HEK293 (cell line): ENCODE measurements at regions not wholly inside any gene's neighbourhood (a gene's known extent, or its start where the extent isn't known, plus 50 kb on each side); places are given as distances from the start of the nearest gene placed in this dataset.

Experiments
- SETDB1 ChIP-seq: IDR thresholded peaks from one replicate; pipeline ENCODE4 v1.6.1; 2017; ENCODE audit warnings: mild to moderate bottlenecking, low read length, moderate library complexity, mixed read lengths; ENCODE audit not compliant: insufficient read length
- ZNF155 ChIP-seq: fragments of 450-650 bp; formaldehyde crosslinking; IDR thresholded peaks from 2 replicates; pipeline ENCODE4 v1.5.1; 2016; ENCODE audit warnings: missing biosample characterization, missing genetic modification characterization
- ZNF16 ChIP-seq: fragments of 450-650 bp; formaldehyde crosslinking; IDR thresholded peaks from 2 replicates; pipeline ENCODE4 v1.5.1; 2016; ENCODE audit warnings: low read depth, missing biosample characterization, missing genetic modification characterization
- ZNF514 ChIP-seq: fragments of 450-650 bp; formaldehyde crosslinking; IDR thresholded peaks from 2 replicates; pipeline ENCODE4 v1.5.1; 2016; ENCODE audit warnings: missing biosample characterization, missing genetic modification characterization
- ZNF629 ChIP-seq: fragments of 450-650 bp; formaldehyde crosslinking; IDR thresholded peaks from 2 replicates; pipeline ENCODE4 v1.5.1; 2017; ENCODE audit warnings: missing biosample characterization, missing genetic modification characterization
- TF ChIP-seq, protein P1 (sequence below): fragments of 450-650 bp; formaldehyde crosslinking; IDR thresholded peaks from 2 replicates; pipeline ENCODE4 v1.5.1; 2017; ENCODE audit warnings: missing biosample characterization, mild to moderate bottlenecking, missing genetic modification characterization, moderate library complexity
- TF ChIP-seq, protein P2 (sequence below): fragments of 450-650 bp; formaldehyde crosslinking; IDR thresholded peaks from 2 replicates; pipeline ENCODE4 v1.5.1; 2016; ENCODE audit warnings: missing biosample characterization, missing genetic modification characterization
- TF ChIP-seq, protein P3 (sequence below): fragments of 450-650 bp; formaldehyde crosslinking; IDR thresholded peaks from 2 replicates; pipeline ENCODE4 v1.5.1; 2016; ENCODE audit warnings: missing biosample characterization, missing genetic modification characterization
- TF ChIP-seq, protein P4 (sequence below): fragments of 450-650 bp; formaldehyde crosslinking; IDR thresholded peaks from 2 replicates; pipeline ENCODE4 v1.5.1; 2016; ENCODE audit warnings: missing biosample characterization, missing genetic modification characterization
- TF ChIP-seq, protein P5 (sequence below): sonication (generic); formaldehyde crosslinking; IDR thresholded peaks from 2 replicates; pipeline ENCODE4 v1.8.1; 2022; ENCODE audit warnings: mild to moderate bottlenecking, moderate library complexity, missing genetic modification reagents
- TF ChIP-seq, protein P6 (sequence below): fragments of 450-650 bp; formaldehyde crosslinking; IDR thresholded peaks from 2 replicates; pipeline ENCODE4 v1.5.1; 2016; ENCODE audit warnings: missing biosample characterization, missing genetic modification characterization
- TF ChIP-seq, protein P7 (sequence below): fragments of 450-650 bp; formaldehyde crosslinking; IDR thresholded peaks from 2 replicates; pipeline ENCODE4 v1.5.1; 2016; ENCODE audit warnings: missing biosample characterization, missing genetic modification characterization

DNA sequence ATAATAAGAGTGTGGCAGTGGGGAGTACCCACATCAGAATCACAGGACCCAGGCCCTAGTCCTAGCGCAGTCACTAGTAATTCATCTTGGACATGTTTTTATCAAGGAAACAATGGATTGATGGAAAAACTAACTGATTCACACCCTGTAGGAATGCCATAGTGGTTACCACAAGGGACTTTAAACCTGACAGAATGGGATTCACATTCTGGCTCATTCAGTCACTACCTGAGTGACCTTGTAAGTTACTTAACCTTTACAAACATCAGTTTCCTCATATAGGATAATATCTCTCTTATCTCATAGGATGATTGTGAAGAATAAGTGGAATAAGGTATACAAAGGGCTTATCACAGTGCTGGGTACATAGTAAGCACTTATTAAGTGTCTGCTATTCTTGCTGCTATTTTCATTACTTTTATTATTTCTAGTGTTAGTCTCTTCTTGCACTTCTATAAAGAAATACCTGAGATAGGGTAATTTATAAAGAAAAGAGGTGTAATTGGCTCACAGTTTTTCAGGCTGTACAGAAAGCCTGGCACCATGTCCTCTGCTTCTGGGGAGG is 247.5 kb upstream of the KLF3 start:
- TF ChIP-seq ZNF155 (tag by site-specific recombination) (no peak), ZNF514 (tag by site-specific recombination) (no peak), ZNF629 (tag by site-specific recombination) (no peak), SETDB1 (no peak), ZNF16 (no peak)
- TF ChIP-seq, protein P1, sequence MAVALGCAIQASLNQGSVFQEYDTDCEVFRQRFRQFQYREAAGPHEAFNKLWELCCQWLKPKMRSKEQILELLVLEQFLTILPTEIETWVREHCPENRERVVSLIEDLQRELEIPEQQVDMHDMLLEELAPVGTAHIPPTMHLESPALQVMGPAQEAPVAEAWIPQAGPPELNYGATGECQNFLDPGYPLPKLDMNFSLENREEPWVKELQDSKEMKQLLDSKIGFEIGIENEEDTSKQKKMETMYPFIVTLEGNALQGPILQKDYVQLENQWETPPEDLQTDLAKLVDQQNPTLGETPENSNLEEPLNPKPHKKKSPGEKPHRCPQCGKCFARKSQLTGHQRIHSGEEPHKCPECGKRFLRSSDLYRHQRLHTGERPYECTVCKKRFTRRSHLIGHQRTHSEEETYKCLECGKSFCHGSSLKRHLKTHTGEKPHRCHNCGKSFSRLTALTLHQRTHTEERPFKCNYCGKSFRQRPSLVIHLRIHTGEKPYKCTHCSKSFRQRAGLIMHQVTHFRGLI, result no peak
- TF ChIP-seq, protein P2, sequence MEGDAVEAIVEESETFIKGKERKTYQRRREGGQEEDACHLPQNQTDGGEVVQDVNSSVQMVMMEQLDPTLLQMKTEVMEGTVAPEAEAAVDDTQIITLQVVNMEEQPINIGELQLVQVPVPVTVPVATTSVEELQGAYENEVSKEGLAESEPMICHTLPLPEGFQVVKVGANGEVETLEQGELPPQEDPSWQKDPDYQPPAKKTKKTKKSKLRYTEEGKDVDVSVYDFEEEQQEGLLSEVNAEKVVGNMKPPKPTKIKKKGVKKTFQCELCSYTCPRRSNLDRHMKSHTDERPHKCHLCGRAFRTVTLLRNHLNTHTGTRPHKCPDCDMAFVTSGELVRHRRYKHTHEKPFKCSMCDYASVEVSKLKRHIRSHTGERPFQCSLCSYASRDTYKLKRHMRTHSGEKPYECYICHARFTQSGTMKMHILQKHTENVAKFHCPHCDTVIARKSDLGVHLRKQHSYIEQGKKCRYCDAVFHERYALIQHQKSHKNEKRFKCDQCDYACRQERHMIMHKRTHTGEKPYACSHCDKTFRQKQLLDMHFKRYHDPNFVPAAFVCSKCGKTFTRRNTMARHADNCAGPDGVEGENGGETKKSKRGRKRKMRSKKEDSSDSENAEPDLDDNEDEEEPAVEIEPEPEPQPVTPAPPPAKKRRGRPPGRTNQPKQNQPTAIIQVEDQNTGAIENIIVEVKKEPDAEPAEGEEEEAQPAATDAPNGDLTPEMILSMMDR (tag by site-specific recombination), result no peak
- TF ChIP-seq, protein P3, sequence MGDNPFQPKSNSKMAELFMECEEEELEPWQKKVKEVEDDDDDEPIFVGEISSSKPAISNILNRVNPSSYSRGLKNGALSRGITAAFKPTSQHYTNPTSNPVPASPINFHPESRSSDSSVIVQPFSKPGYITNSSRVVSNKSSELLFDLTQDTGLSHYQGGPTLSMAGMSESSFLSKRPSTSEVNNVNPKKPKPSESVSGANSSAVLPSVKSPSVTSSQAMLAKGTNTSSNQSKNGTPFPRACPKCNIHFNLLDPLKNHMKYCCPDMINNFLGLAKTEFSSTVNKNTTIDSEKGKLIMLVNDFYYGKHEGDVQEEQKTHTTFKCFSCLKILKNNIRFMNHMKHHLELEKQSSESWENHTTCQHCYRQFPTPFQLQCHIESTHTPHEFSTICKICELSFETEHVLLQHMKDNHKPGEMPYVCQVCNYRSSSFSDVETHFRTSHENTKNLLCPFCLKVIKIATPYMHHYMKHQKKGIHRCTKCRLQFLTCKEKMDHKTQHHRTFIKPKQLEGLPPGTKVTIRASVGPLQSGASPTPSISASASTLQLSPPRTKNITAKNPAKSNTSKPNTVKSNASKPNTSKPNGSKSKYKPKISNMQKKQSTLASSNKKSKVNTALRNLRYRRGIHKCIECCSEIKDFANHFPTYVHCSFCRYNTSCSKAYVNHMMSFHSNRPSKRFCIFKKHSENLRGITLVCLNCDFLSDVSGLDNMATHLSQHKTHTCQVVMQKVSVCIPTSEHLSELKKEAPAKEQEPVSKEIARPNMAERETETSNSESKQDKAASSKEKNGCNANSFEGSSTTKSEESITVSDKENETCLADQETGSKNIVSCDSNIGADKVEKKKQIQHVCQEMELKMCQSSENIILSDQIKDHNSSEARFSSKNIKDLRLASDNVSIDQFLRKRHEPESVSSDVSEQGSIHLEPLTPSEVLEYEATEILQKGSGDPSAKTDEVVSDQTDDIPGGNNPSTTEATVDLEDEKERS (tag by site-specific recombination), result no peak
- TF ChIP-seq, protein P4, sequence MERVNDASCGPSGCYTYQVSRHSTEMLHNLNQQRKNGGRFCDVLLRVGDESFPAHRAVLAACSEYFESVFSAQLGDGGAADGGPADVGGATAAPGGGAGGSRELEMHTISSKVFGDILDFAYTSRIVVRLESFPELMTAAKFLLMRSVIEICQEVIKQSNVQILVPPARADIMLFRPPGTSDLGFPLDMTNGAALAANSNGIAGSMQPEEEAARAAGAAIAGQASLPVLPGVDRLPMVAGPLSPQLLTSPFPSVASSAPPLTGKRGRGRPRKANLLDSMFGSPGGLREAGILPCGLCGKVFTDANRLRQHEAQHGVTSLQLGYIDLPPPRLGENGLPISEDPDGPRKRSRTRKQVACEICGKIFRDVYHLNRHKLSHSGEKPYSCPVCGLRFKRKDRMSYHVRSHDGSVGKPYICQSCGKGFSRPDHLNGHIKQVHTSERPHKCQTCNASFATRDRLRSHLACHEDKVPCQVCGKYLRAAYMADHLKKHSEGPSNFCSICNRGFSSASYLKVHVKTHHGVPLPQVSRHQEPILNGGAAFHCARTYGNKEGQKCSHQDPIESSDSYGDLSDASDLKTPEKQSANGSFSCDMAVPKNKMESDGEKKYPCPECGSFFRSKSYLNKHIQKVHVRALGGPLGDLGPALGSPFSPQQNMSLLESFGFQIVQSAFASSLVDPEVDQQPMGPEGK (tag by site-specific recombination), result no peak
- TF ChIP-seq, protein P5, sequence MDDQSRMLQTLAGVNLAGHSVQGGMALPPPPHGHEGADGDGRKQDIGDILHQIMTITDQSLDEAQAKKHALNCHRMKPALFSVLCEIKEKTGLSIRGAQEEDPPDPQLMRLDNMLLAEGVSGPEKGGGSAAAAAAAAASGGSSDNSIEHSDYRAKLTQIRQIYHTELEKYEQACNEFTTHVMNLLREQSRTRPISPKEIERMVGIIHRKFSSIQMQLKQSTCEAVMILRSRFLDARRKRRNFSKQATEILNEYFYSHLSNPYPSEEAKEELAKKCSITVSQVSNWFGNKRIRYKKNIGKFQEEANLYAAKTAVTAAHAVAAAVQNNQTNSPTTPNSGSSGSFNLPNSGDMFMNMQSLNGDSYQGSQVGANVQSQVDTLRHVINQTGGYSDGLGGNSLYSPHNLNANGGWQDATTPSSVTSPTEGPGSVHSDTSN (CRISPR knock-in tag), result no peak
- TF ChIP-seq, protein P6, sequence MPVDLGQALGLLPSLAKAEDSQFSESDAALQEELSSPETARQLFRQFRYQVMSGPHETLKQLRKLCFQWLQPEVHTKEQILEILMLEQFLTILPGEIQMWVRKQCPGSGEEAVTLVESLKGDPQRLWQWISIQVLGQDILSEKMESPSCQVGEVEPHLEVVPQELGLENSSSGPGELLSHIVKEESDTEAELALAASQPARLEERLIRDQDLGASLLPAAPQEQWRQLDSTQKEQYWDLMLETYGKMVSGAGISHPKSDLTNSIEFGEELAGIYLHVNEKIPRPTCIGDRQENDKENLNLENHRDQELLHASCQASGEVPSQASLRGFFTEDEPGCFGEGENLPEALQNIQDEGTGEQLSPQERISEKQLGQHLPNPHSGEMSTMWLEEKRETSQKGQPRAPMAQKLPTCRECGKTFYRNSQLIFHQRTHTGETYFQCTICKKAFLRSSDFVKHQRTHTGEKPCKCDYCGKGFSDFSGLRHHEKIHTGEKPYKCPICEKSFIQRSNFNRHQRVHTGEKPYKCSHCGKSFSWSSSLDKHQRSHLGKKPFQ, result no peak
- TF ChIP-seq, protein P7, sequence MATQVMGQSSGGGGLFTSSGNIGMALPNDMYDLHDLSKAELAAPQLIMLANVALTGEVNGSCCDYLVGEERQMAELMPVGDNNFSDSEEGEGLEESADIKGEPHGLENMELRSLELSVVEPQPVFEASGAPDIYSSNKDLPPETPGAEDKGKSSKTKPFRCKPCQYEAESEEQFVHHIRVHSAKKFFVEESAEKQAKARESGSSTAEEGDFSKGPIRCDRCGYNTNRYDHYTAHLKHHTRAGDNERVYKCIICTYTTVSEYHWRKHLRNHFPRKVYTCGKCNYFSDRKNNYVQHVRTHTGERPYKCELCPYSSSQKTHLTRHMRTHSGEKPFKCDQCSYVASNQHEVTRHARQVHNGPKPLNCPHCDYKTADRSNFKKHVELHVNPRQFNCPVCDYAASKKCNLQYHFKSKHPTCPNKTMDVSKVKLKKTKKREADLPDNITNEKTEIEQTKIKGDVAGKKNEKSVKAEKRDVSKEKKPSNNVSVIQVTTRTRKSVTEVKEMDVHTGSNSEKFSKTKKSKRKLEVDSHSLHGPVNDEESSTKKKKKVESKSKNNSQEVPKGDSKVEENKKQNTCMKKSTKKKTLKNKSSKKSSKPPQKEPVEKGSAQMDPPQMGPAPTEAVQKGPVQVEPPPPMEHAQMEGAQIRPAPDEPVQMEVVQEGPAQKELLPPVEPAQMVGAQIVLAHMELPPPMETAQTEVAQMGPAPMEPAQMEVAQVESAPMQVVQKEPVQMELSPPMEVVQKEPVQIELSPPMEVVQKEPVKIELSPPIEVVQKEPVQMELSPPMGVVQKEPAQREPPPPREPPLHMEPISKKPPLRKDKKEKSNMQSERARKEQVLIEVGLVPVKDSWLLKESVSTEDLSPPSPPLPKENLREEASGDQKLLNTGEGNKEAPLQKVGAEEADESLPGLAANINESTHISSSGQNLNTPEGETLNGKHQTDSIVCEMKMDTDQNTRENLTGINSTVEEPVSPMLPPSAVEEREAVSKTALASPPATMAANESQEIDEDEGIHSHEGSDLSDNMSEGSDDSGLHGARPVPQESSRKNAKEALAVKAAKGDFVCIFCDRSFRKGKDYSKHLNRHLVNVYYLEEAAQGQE, result no peak
